ENCODE measurements at regions not wholly inside any gene's neighbourhood (a gene's known extent, or its start where the extent isn't known, plus 50 kb on each side); places are given as distances from the start of the nearest gene placed in this dataset.

DNA sequence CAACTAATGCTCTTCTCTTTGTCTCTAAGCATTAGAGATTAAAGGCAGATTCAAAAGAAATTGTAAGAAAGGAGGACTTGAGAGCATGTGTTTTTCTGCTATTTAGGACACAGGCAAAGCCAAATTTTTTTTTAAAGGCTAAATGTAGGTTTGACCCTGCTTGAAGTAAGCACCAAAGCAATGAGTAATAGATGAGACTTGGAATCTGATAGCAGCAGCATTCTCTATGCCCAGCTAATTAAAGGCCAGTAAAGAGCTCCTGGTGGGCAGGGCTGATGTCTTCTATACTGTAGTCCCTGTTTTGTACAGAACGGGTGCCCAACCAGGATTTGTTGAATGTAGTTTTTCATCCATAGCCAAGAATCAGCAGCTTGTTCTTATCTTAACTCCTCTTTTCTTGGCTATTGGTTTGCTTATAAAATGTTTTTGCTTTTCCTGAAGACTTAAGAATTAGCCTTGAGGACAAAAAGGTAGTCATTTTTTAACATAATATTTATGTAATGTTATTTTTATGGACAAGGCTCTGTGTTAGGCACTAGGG, 179.6 kb downstream of the LMO4 start:
- DNase-seq (ENCODE audit: low spot score) = no peak

- DNase-seq (ENCODE audit: low spot score) = no peak
These were observed 181.9 kb downstream of the LMO4 start for GRCh38 chr1:87510540-87510939.

DNA sequence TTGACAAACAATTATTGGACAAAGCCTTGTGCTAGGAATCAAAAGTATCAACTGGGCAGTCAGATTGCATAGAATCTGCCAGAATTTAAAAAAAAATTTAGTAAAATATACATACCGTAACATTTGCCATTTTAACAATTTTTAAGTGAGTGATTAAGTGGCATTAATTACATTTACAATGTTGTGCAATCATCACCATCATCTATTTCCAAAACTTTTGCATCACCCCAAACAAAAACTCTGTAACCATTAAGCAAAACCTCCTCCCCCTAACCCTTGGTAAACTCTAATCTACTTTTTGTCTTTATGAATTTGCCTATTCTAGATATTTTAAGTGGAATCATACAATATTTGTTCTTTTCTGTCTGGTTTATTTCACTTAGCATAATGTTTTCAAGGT, 182.8 kb downstream of the LMO4 start:
- DNase-seq (ENCODE audit: low spot score) = no peak

GRCh38 chr1:87512431-87512830, 183.8 kb downstream of the LMO4 start:
- DNase-seq (ENCODE audit: low spot score) = no peak

GRCh38 chr1:87513255-87513654, 184.6 kb downstream of the LMO4 start:
- no peak for DNase-seq (ENCODE audit: low spot score)

- DNase-seq (ENCODE audit: low spot score) = no peak
These were observed 185.4 kb downstream of the LMO4 start for GRCh38 chr1:87513966-87514660.

DNA sequence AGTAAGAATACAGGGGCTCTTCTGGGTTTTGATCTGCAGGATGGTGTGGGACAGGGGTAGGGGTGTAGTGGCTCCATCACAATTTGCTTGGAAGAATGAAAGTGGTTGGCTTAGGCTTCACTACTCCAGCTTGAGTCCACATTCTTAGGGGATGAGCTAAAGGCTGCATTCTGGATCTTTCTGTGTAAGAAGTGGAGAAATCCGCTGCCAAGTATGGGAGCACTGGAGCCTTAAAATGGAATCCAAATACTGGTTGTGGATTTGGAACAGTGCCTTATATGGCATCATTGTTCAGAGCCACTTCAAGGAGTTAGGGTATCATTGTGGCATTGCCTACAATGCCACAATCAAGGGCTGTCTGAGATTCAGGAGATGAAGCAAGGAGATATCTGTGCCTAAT, 187.1 kb downstream of the LMO4 start:
- DNase-seq (ENCODE audit: low spot score) = no peak

DNA sequence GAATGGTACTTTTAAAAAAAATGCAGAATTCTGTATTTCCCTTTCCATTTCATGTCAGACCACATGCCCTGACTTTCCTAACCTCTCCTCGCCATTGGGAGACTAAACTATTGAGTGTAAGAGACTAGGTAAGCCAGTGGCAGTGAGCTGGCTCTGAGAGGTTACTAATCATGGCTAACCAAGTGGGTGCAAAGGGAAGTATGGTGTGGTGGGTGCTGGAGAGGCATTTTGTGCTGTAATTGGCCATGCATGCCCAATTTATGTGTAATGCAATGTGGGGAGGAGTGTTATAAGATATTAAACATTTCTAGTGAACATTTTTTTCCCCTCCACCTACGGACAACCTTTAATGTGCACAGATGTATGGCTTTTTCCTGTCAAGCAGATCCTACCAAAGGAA, 190.1 kb downstream of the LMO4 start:
- no peak for DNase-seq (ENCODE audit: low spot score)

GRCh38 chr1:87521452-87521851, 192.8 kb downstream of the LMO4 start:
- DNase-seq (ENCODE audit: low spot score) = no peak

DNA sequence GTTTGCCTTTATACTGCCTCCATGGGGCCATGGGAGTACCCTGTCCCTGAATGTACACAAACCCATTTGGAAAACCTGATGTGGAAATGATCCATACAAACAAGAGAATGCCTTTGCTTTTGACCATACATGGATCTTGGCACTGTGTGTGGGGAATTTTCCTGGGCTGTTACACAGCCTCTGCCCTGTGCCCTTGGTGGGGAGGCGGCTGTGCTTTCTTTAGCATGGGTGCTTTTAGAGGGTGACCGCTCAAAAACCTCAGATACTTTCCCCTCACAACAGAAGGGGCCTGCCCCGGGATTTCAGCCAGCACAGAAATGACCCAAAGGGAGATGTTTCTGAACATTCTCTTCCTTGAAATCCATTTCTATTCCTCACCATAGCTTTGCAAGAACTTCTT, 194.8 kb downstream of the LMO4 start:
- no peak for DNase-seq (ENCODE audit: low spot score)

DNA sequence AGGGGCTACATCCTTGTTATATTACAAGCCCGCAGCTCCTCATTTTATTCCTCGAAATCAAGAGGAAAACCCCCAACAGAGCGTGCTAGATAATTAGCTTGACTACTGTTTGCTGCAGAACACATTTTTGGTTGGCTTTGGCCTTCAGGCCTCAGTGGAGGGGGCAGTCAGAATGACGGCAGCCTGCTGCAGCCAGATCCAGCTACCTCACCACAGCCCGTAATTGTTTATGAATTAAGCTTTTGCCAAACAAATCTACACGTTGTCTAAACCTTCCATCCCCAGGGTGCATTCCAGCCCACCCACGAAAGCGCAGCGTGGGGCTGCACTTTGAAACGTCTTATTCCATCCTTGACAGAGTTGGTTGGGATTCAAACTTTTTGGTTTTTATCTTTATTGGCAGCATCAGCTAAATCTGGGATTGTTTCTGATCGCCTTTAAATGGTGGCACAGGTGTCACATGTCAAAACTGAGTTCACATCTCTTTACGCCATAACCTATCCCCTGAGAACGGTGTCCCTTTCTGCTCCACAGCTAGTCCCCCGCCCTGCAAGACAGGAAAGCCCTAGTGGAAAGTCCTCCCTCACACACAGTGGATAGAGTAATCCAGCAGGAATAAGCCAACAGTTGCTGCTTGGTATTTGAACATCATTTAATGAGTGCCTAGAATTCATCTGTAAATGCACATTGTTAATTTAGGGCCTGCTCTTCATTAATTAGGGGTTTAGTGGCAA, 195.5 kb downstream of the LMO4 start:
- DNase-seq (ENCODE audit: low spot score) = no peak

DNA sequence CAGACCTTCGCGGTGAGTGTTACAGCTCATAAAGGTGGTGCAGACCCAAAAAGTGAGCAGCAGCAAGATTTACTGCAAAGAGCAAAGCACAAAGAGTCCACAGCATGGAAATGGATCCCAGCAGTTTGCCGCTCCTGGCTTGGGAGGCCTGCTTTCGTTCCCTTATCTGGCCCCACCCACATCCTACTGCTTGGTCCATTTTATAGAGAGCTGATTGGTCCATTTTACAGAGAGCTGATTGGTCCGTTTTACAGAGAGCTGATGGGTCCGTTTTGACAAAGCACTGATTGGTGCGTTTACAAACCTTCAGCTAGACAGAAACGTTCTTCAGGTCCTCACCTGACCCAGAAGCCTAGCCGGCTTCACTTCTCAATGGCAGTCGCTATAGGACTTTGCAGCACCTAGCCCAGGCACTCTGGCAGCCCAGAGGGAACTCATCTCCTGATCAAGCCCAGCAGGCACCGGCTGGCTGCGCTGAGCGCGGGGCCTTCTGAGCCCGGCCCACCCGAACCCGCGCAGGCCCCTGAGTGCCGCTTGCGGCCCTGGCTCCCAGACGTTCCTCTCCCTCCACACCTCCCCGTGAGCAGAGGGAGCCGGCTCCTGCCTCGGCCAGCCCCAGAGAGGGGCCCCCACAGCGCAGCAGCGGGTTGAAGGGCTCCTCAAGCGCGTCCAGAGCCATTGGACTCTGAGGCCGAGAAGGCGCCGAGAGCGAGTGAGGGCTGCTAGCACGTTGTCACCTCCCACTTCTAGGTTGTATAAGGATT, 200.3 kb downstream of the LMO4 start:
- no peak for DNase-seq (ENCODE audit: low spot score)

GRCh38 chr1:87530042-87530807, 201.5 kb downstream of the LMO4 start:
- DNase-seq (ENCODE audit: low spot score) = no peak

DNA sequence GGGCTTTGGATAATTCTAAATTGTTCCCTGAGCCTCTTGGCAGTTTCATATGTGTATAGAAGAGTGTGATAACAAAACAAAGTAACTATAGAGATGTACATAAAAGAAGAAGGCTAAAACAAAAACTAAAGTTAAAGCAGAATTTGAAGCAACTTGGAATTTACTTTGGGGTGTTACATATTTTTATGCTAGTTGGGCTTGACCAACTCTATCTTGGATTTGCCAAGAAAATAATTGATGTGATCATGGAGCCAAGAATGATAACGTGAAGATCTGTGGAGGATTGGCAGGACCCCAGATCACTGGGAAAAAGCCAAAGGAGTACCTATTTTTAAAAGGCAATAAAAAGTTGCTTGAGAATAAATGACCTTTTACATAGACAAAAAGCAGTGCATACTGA, 206.9 kb downstream of the LMO4 start:
- no peak for DNase-seq (ENCODE audit: low spot score)

GRCh38 chr1:87539147-87539546, 210.5 kb downstream of the LMO4 start:
- DNase-seq (ENCODE audit: low spot score) = no peak

GRCh38 chr1:87542697-87543096, 214.0 kb downstream of the LMO4 start:
- DNase-seq (ENCODE audit: low spot score) = no peak

- DNase-seq (ENCODE audit: low spot score) = no peak
These were observed 221.1 kb downstream of the LMO4 start for GRCh38 chr1:87549738-87550137.

- DNase-seq (ENCODE audit: low spot score) = no peak
These were observed 224.8 kb downstream of the LMO4 start for GRCh38 chr1:87553511-87553910.

GRCh38 chr1:87555366-87555765, 226.7 kb downstream of the LMO4 start:
- DNase-seq (ENCODE audit: low spot score) = no peak

DNA sequence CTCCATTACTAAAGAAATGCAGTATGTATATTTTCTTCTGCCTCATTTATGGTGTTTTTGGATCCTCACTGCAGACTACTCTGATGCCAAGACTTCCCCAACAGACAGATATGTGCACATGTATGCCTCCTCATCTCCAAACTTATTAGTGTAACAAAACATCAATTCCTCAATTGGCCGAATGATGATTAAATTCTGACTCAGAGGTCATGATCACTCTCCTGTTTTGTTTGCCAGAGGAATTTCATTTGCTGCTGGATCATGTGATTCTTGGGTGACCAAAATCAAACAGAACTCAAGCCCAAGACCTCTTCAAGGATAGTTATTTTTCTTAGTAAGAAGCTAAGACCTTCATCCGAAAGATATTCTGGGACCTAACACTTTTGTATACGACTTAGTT, 227.6 kb downstream of the LMO4 start:
- no peak for DNase-seq (ENCODE audit: low spot score)

GRCh38 chr1:87558921-87559320, 230.2 kb downstream of the LMO4 start:
- no peak for DNase-seq (ENCODE audit: low spot score)

GRCh38 chr1:87560137-87560536, 231.5 kb downstream of the LMO4 start:
- no peak for DNase-seq (ENCODE audit: low spot score)
